CD14-positive monocyte (primary cell): ENCODE measurements at regions not wholly inside any gene's neighbourhood (a gene's known extent, or its start where the extent isn't known, plus 50 kb on each side); places are given as distances from the start of the nearest gene placed in this dataset.
"Not testable (repeated sequence)": the region's sequence is repeated elsewhere in the genome, so short reads cannot be mapped to it uniquely, and the experiment has no call there.

Source experiments
- DNase-seq, 3 donors: peaks; one replicate each; pipeline ENCODE4 v3.0.0-alpha.2; 2011 to 2022
- H2AFZ ChIP-seq: 2 replicates; pipeline ENCODE4 v1.6.0; 2012; ENCODE audit warnings: mild to moderate bottlenecking, low read depth, low read length, inconsistent platforms; ENCODE audit not compliant: insufficient read depth, poor library complexity, severe bottlenecking
- H3K27ac ChIP-seq, 2 donors: 1 replicate in 1 of 2; 2 replicates in 1 of 2; pipeline ENCODE4 v1.5.1; 2012 to 2013; ENCODE audit warnings: low read length in 2 of 2, control low read depth in 1 of 2, inconsistent platforms in 1 of 2, low read depth in 1 of 2, mild to moderate bottlenecking in 1 of 2
- H3K27me3 ChIP-seq, 2 donors: one replicate each; pipeline versions ENCODE4 v1.6.0 to v1.6.1; 2011 to 2013; ENCODE audit warnings: low read length in 2 of 2; ENCODE audit not compliant: control insufficient read depth in 2 of 2, insufficient read depth in 2 of 2
- H3K36me3 ChIP-seq, 2 donors: replicated peaks in 1 of 2; 1 replicate in 1 of 2; 2 replicates in 1 of 2; pipeline versions ENCODE4 v1.5.1 to v1.6.1; 2012 to 2013; ENCODE audit warnings: low read length in 2 of 2, control low read depth in 1 of 2, inconsistent platforms in 1 of 2, mild to moderate bottlenecking in 1 of 2; ENCODE audit not compliant: insufficient read depth in 2 of 2, control insufficient read depth in 1 of 2
- H3K4me1 ChIP-seq, 2 donors: 1 replicate in 1 of 2; 2 replicates in 1 of 2; pipeline versions ENCODE4 v1.5.1 to v1.6.1; 2012 to 2013; ENCODE audit warnings: low read length in 2 of 2, control low read depth in 1 of 2, inconsistent platforms in 1 of 2, mild to moderate bottlenecking in 1 of 2, moderate library complexity in 1 of 2; ENCODE audit not compliant: insufficient read depth in 2 of 2, control insufficient read depth in 1 of 2
- H3K4me2 ChIP-seq: replicated peaks from 2 replicates; pipeline ENCODE3; 2012; ENCODE audit warnings: low read length, moderate library complexity, mild to moderate bottlenecking; ENCODE audit not compliant: poor library complexity, severe bottlenecking; ENCODE audit errors: extremely low read depth
- H3K4me3 ChIP-seq, 3 experiments: fragments of 200-600 bp in 1 of 3; sonication (generic) in 1 of 3; replicated peaks in 1 of 3; 1 replicate in 2 of 3; 2 replicates in 1 of 3; pipeline ENCODE4 v1.5.1; 2011 to 2013; ENCODE audit warnings: low read length in 3 of 3, mild to moderate bottlenecking in 3 of 3, control low read depth in 2 of 3, low read depth in 2 of 3, inconsistent platforms in 1 of 3, moderate library complexity in 1 of 3
- H3K79me2 ChIP-seq: 2 replicates; pipeline ENCODE4 v1.6.0; 2012; ENCODE audit warnings: mild to moderate bottlenecking, control low read depth, inconsistent platforms, low read length, moderate library complexity; ENCODE audit not compliant: insufficient read depth
- H3K9ac ChIP-seq: 2 replicates; pipeline ENCODE4 v1.6.0; 2017; ENCODE audit warnings: low read length, mild to moderate bottlenecking; ENCODE audit not compliant: insufficient read depth, poor library complexity, severe bottlenecking
- H3K9me3 ChIP-seq, 2 donors: replicated peaks in 1 of 2; 1 replicate in 1 of 2; 2 replicates in 1 of 2; pipeline versions ENCODE4 v1.5.1 to v1.6.1; 2012 to 2013; ENCODE audit warnings: low read length in 2 of 2, control low read depth in 1 of 2; ENCODE audit not compliant: control insufficient read depth in 1 of 2, insufficient read depth in 1 of 2
- H4K20me1 ChIP-seq: 2 replicates; pipeline ENCODE4 v1.6.0; 2012; ENCODE audit warnings: mild to moderate bottlenecking, low read length, control low read depth, moderate library complexity; ENCODE audit not compliant: insufficient read depth
- H3K27ac Mint-ChIP-seq, 7 donors: one replicate each; pipeline ENCODE4 v1.8.0; 2020; ENCODE audit warnings: mild to moderate bottlenecking in 7 of 7, mixed read lengths in 7 of 7, moderate library complexity in 6 of 7, inconsistent platforms in 2 of 7
- H3K27me3 Mint-ChIP-seq, 3 donors: one replicate each; pipeline ENCODE4 v1.8.0; 2021 to 2022; ENCODE audit warnings: low read depth in 3 of 3, mild to moderate bottlenecking in 3 of 3, mixed read lengths in 3 of 3, moderate library complexity in 3 of 3, inconsistent platforms in 1 of 3
- H3K36me3 Mint-ChIP-seq, 2 donors: one replicate each; pipeline ENCODE4 v1.8.0; 2020; ENCODE audit warnings: mixed read lengths in 2 of 2, inconsistent platforms in 1 of 2, mild to moderate bottlenecking in 1 of 2
- H3K4me1 Mint-ChIP-seq: one replicate; pipeline ENCODE4 v1.8.0; 2020; ENCODE audit warnings: mild to moderate bottlenecking, mixed read lengths
- H3K4me3 Mint-ChIP-seq, 2 donors: one replicate each; pipeline ENCODE4 v1.8.0; 2020; ENCODE audit warnings: mild to moderate bottlenecking in 2 of 2, mixed read lengths in 2 of 2, moderate library complexity in 1 of 2
- H3K9me3 Mint-ChIP-seq, 7 donors: one replicate each; pipeline ENCODE4 v1.8.0; 2020 to 2022; ENCODE audit warnings: mixed read lengths in 7 of 7, mild to moderate bottlenecking in 6 of 7, moderate library complexity in 6 of 7, inconsistent platforms in 2 of 7
- WGBS: methylation state at CpG from one replicate; pipeline ENCODE4 v1.1.5; 2013; ENCODE audit warnings: missing lambda C conversion rate; ENCODE audit not compliant: insufficient coverage; 5-methylcytosine and 5-hydroxymethylcytosine counted together
- intact Hi-C, 2 donors: fragments of 100-400 bp; cut with micrococcal nuclease; formaldehyde crosslinking; loops; one replicate each; pipeline versions ENCODE4 v1.15.0 to v1.15.1; 2023

- 92% methylated on average over 4 of the region's 4 CpGs for WGBS
- not testable (repeated sequence) for H3K4me3 Mint-ChIP-seq
These were observed 901.7 kb downstream of the TUBA3C start for GRCh38 chr13:18279971-18280370.

GRCh38 chr13:18277372-18277771 is 904.3 kb downstream of the TUBA3C start:
- H3K4me3 ChIP-seq, H3K36me3 ChIP-seq, DNase-seq, H3K4me1 ChIP-seq, H3K27ac Mint-ChIP-seq, H3K4me3 Mint-ChIP-seq, H3K27me3 ChIP-seq, H3K9ac ChIP-seq, H3K36me3 Mint-ChIP-seq, H3K9me3 ChIP-seq, H3K4me1 Mint-ChIP-seq, H3K27ac ChIP-seq, intact Hi-C loops, H2AFZ ChIP-seq, H3K79me2 ChIP-seq, H3K4me2 ChIP-seq, H3K27me3 Mint-ChIP-seq, H4K20me1 ChIP-seq: not testable (repeated sequence)
- peaks cover 2 to 38% (median 6%) of the 10 kb centered on the region in 7 donors for H3K9me3 Mint-ChIP-seq
- 80% methylated on average over 2 of the region's 12 CpGs for WGBS

More at GRCh38 chr13:18279971-18280370, 901.7 kb downstream of the TUBA3C start:
- H3K9ac ChIP-seq, H3K79me2 ChIP-seq, H3K27ac Mint-ChIP-seq, H3K4me2 ChIP-seq, DNase-seq, H3K4me3 ChIP-seq, intact Hi-C loops, H3K36me3 Mint-ChIP-seq, H4K20me1 ChIP-seq, H3K27me3 Mint-ChIP-seq, H2AFZ ChIP-seq, H3K9me3 ChIP-seq, H3K27ac ChIP-seq, H3K36me3 ChIP-seq, H3K4me1 Mint-ChIP-seq, H3K27me3 ChIP-seq, H3K4me1 ChIP-seq: not testable (repeated sequence)
- peaks cover 0 to 27% (median 4%) of the 10 kb centered on the region in 7 donors for H3K9me3 Mint-ChIP-seq

GRCh38 chr13:18276280-18276679 is 905.3 kb downstream of the TUBA3C start:
- H4K20me1 ChIP-seq, H3K27me3 ChIP-seq, H3K4me3 Mint-ChIP-seq, H3K27ac ChIP-seq, H3K4me1 Mint-ChIP-seq, H3K4me1 ChIP-seq, H3K9me3 ChIP-seq, H3K9ac ChIP-seq, DNase-seq, H3K79me2 ChIP-seq, H3K27ac Mint-ChIP-seq, H3K36me3 ChIP-seq, H3K4me3 ChIP-seq, H2AFZ ChIP-seq, H3K27me3 Mint-ChIP-seq, intact Hi-C loops, H3K4me2 ChIP-seq, H3K36me3 Mint-ChIP-seq: not testable (repeated sequence)
- no CpG with 5 or more reads among the region's 6 CpGs for WGBS
- H3K9me3 Mint-ChIP-seq = peaks cover 2 to 38% (median 9%) of the 10 kb centered on the region in 7 donors

GRCh38 chr13:18273785-18274514 is 907.7 kb downstream of the TUBA3C start:
- intact Hi-C loops, H3K79me2 ChIP-seq, H3K27me3 ChIP-seq, H3K4me1 ChIP-seq, H3K27ac ChIP-seq, H3K27ac Mint-ChIP-seq, H3K36me3 Mint-ChIP-seq, H3K4me3 ChIP-seq, H3K27me3 Mint-ChIP-seq, H4K20me1 ChIP-seq, H3K36me3 ChIP-seq, H3K9me3 ChIP-seq, H2AFZ ChIP-seq, H3K4me1 Mint-ChIP-seq, DNase-seq, H3K4me2 ChIP-seq, H3K9ac ChIP-seq, H3K4me3 Mint-ChIP-seq: not testable (repeated sequence)
- peaks cover 3 to 45% (median 10%) of the 10 kb centered on the region in 7 donors for H3K9me3 Mint-ChIP-seq
- WGBS = 81% methylated on average over 6 of the region's 14 CpGs
